PC-3 (cell line): ENCODE measurements at regions not wholly inside any gene's neighbourhood (a gene's known extent, or its start where the extent isn't known, plus 50 kb on each side); places are given as distances from the start of the nearest gene placed in this dataset.

Source experiments
- EZH2 ChIP-seq: fragments of 300-600 bp; sonication (generic); IDR thresholded peaks from one replicate; pipeline ENCODE4 v1.6.1; 2017; ENCODE audit warnings: antibody characterized with exemption, mild to moderate bottlenecking, low read length; ENCODE audit not compliant: unreplicated experiment
- TF ChIP-seq, protein P1 (sequence below): fragments of 300-600 bp; sonication (generic); conservative IDR thresholded peaks from 2 replicates; pipeline ENCODE4 v1.5.1; 2017; ENCODE audit warnings: antibody characterized with exemption, low read depth, mild to moderate bottlenecking, low read length

- TF ChIP-seq, protein P1, sequence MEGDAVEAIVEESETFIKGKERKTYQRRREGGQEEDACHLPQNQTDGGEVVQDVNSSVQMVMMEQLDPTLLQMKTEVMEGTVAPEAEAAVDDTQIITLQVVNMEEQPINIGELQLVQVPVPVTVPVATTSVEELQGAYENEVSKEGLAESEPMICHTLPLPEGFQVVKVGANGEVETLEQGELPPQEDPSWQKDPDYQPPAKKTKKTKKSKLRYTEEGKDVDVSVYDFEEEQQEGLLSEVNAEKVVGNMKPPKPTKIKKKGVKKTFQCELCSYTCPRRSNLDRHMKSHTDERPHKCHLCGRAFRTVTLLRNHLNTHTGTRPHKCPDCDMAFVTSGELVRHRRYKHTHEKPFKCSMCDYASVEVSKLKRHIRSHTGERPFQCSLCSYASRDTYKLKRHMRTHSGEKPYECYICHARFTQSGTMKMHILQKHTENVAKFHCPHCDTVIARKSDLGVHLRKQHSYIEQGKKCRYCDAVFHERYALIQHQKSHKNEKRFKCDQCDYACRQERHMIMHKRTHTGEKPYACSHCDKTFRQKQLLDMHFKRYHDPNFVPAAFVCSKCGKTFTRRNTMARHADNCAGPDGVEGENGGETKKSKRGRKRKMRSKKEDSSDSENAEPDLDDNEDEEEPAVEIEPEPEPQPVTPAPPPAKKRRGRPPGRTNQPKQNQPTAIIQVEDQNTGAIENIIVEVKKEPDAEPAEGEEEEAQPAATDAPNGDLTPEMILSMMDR: no peak
- TF ChIP-seq EZH2: no peak
These were observed 317.2 kb downstream of the ZSWIM6 start for GRCh38 chr5:61649231-61649630.
